WERI-Rb-1 (cell line): ENCODE measurements at regions not wholly inside any gene's neighbourhood (a gene's known extent, or its start where the extent isn't known, plus 50 kb on each side); places are given as distances from the start of the nearest gene placed in this dataset.

Experiments used
- DNase-seq: peaks from one replicate; pipeline ENCODE4 v3.0.0-alpha.2; 2020
- H3K27ac ChIP-seq: fragments of 250-450 bp; sonication (Bioruptor Pico); 2 replicates; pipeline ENCODE4 v1.5.1; 2020; ENCODE audit warnings: mild to moderate bottlenecking, moderate library complexity
- H3K27me3 ChIP-seq: fragments of 250-450 bp; sonication (Bioruptor Pico); 2 replicates; pipeline ENCODE4 v1.5.1; 2021; ENCODE audit warnings: mild to moderate bottlenecking, low read depth, moderate library complexity; ENCODE audit not compliant: insufficient read depth, severe bottlenecking
- H3K36me3 ChIP-seq: fragments of 250-450 bp; sonication (Bioruptor Pico); 2 replicates; pipeline ENCODE4 v1.5.1; 2020; ENCODE audit warnings: mild to moderate bottlenecking, moderate library complexity
- H3K4me3 ChIP-seq: 2 replicates; pipeline ENCODE4 v1.5.1; 2011; ENCODE audit warnings: low read depth, mild to moderate bottlenecking, control low read depth, low read length
- H3K9me3 ChIP-seq: fragments of 250-450 bp; sonication (Bioruptor Pico); 2 replicates; pipeline ENCODE4 v1.5.1; 2021; ENCODE audit warnings: mild to moderate bottlenecking, moderate library complexity; ENCODE audit not compliant: severe bottlenecking
- CTCF ChIP-seq: IDR thresholded peaks from 2 replicates; pipeline ENCODE4 v1.5.1; 2011; ENCODE audit warnings: low read depth, mild to moderate bottlenecking, control low read depth, inconsistent platforms, low read length

- Histone ChIP-seq H3K27ac (no peak overlapping the region), H3K27me3 (no peaks in the 10 kb centered on the region), H3K9me3 (no peaks in the 10 kb centered on the region), H3K4me3 (no peak overlapping the region), H3K36me3 (no peaks in the 10 kb centered on the region)
- DNase-seq, result no peak
- TF ChIP-seq CTCF, result no peak
Measured at GRCh38 chr4:136855886-136856285, 676.4 kb downstream of the PCDH18 start.

GRCh38 chr4:136850446-136850845 lies 681.8 kb downstream of the PCDH18 start:
- TF ChIP-seq CTCF, result no peak
- Histone ChIP-seq H3K9me3 (peaks cover 4% of the 10 kb centered on the region), H3K36me3 (no peaks in the 10 kb centered on the region), H3K27ac (no peak overlapping the region), H3K27me3 (no peaks in the 10 kb centered on the region), H3K4me3 (no peak overlapping the region)
- DNase-seq, result no peak

GRCh38 chr4:136847881-136848621 lies 684.2 kb downstream of the PCDH18 start:
- no peak for TF ChIP-seq CTCF
- Histone ChIP-seq H3K4me3 (no peak overlapping the region), H3K9me3 (peaks cover 4% of the 10 kb centered on the region), H3K27ac (no peak overlapping the region), H3K36me3 (no peaks in the 10 kb centered on the region), H3K27me3 (no peaks in the 10 kb centered on the region)
- DNase-seq, result no peak

- Histone ChIP-seq H3K9me3 (peaks cover 4% of the 10 kb centered on the region), H3K36me3 (no peaks in the 10 kb centered on the region), H3K27me3 (no peaks in the 10 kb centered on the region), H3K4me3 (no peak overlapping the region), H3K27ac (no peak overlapping the region)
- no peak for DNase-seq
- no peak for TF ChIP-seq CTCF
Measured at GRCh38 chr4:136841526-136841925, 690.8 kb downstream of the PCDH18 start.

GRCh38 chr4:136838607-136839006 lies 693.7 kb downstream of the PCDH18 start:
- no peak overlapping the region for H3K4me3 ChIP-seq
- H3K9me3 ChIP-seq, result peaks cover 4% of the 10 kb centered on the region
- no peak for TF ChIP-seq CTCF
- no peaks in the 10 kb centered on the region for H3K27me3 ChIP-seq
- DNase-seq, result no peak
- H3K27ac ChIP-seq, result no peak overlapping the region
- H3K36me3 ChIP-seq, result no peaks in the 10 kb centered on the region

GRCh38 chr4:136831553-136831952 lies 700.7 kb downstream of the PCDH18 start:
- H3K36me3 ChIP-seq, result no peaks in the 10 kb centered on the region
- H3K4me3 ChIP-seq, result no peak overlapping the region
- peak; percentile 33 for DNase-seq
- no peaks in the 10 kb centered on the region for H3K27me3 ChIP-seq
- TF ChIP-seq CTCF, result peak; percentile 41; the same call in 1 of the 2 replicates
- H3K9me3 ChIP-seq, result no peaks in the 10 kb centered on the region
- H3K27ac ChIP-seq, result no peak overlapping the region
